Keratinocyte (primary cell): ENCODE measurements at regions not wholly inside any gene's neighbourhood (a gene's known extent, or its start where the extent isn't known, plus 50 kb on each side); places are given as distances from the start of the nearest gene placed in this dataset.

Source experiments
- DNase-seq: peaks from one replicate; pipeline ENCODE4 v3.0.0-alpha.2; 2011; ENCODE audit warnings: low read depth, missing footprints, low spot score
- FAIRE-seq: peaks from 2 replicates; lab custom pipeline; 2011; peaks lifted over from hg19 to GRCh38; lab: Jason Lieb, UNC
- H2AFZ ChIP-seq: 2 replicates; pipeline ENCODE4 v1.6.0; 2012; ENCODE audit warnings: low read length, control low read depth, inconsistent platforms; ENCODE audit not compliant: control insufficient read depth
- H3K27ac ChIP-seq: 2 replicates; pipeline ENCODE4 v1.5.1; 2011; ENCODE audit warnings: low read length; ENCODE audit not compliant: control insufficient read depth, insufficient read depth
- H3K27me3 ChIP-seq: 3 replicates; pipeline ENCODE4 v1.6.0; 2011; ENCODE audit warnings: low read length; ENCODE audit not compliant: control insufficient read depth, insufficient read depth; ENCODE audit errors: extremely low read depth
- H3K36me3 ChIP-seq, 2 experiments: 2 replicates in 1 of 2; 3 replicates in 1 of 2; pipeline ENCODE4 v1.5.1; 2011; ENCODE audit warnings: low read length in 2 of 2, mild to moderate bottlenecking in 1 of 2; ENCODE audit not compliant: control insufficient read depth in 2 of 2, insufficient read depth in 2 of 2; ENCODE audit errors: extremely low read depth in 1 of 2
- H3K4me1 ChIP-seq: 3 replicates; pipeline ENCODE4 v1.5.1; 2011; ENCODE audit warnings: low read length; ENCODE audit not compliant: control insufficient read depth, insufficient read depth; ENCODE audit errors: extremely low read depth
- H3K4me2 ChIP-seq: 3 replicates; pipeline ENCODE4 v1.6.0; 2011; ENCODE audit warnings: low read depth, low read length; ENCODE audit not compliant: control insufficient read depth, insufficient read depth; ENCODE audit errors: extremely low read depth
- H3K4me3 ChIP-seq, 3 experiments: fragments of 200-600 bp in 1 of 3; sonication (generic) in 1 of 3; 2 replicates in 2 of 3; 3 replicates in 1 of 3; pipeline ENCODE4 v1.5.1; 2011 to 2016; ENCODE audit warnings: low read length in 3 of 3, mild to moderate bottlenecking in 3 of 3, control low read depth in 2 of 3, inconsistent platforms in 1 of 3, low read depth in 1 of 3, mixed read lengths in 1 of 3, mixed run types in 1 of 3, moderate library complexity in 1 of 3; ENCODE audit not compliant: control insufficient read depth in 2 of 3, insufficient read depth in 2 of 3; ENCODE audit errors: extremely low read depth in 1 of 3
- H3K79me2 ChIP-seq: 2 replicates; pipeline ENCODE4 v1.6.0; 2012; ENCODE audit warnings: low read length; ENCODE audit not compliant: control insufficient read depth, insufficient read depth
- H3K9ac ChIP-seq: 3 replicates; pipeline ENCODE4 v1.6.0; 2011; ENCODE audit warnings: low read length; ENCODE audit not compliant: control insufficient read depth, insufficient read depth; ENCODE audit errors: extremely low read depth
- H3K9me1 ChIP-seq: 3 replicates; pipeline ENCODE4 v1.6.0; 2011; ENCODE audit warnings: low read length; ENCODE audit not compliant: control insufficient read depth, insufficient read depth; ENCODE audit errors: extremely low read depth
- H3K9me3 ChIP-seq: 2 replicates; pipeline ENCODE4 v1.5.1; 2012; ENCODE audit warnings: low read depth, low read length; ENCODE audit not compliant: control insufficient read depth
- H4K20me1 ChIP-seq: 3 replicates; pipeline ENCODE4 v1.6.0; 2011; ENCODE audit warnings: low read length; ENCODE audit not compliant: control insufficient read depth, insufficient read depth; ENCODE audit errors: extremely low read depth
- EZH2 ChIP-seq: IDR thresholded peaks from one replicate; pipeline ENCODE4 v1.6.1; 2012; ENCODE audit warnings: inconsistent platforms, mild to moderate bottlenecking, low read length, moderate library complexity
- dilution Hi-C: fragments of 300-500 bp; cut with MboI; formaldehyde crosslinking; loops from one replicate; pipeline ENCODE4 v1.7.0; 2020; ENCODE audit warnings: low sequenced_read_pairs; ENCODE audit not compliant: extremely low pct_ligation_motif_present
- TF ChIP-seq, protein P1 (sequence below), 3 experiments: IDR thresholded peaks in 1 of 3; conservative IDR thresholded peaks in 1 of 3; optimal IDR thresholded peaks in 1 of 3; 2 replicates in 2 of 3; 3 replicates in 1 of 3; pipeline versions ENCODE3 to v1.5.1; 2011; ENCODE audit warnings: low read length in 3 of 3, mild to moderate bottlenecking in 3 of 3, moderate library complexity in 2 of 3, control low read depth in 1 of 3, inconsistent platforms in 1 of 3; ENCODE audit not compliant: insufficient read depth in 2 of 3; ENCODE audit errors: extremely low read depth in 1 of 3

GRCh38 chr2:194002699-194003368 is 1654.2 kb upstream of the SLC39A10 start:
- H4K20me1 ChIP-seq, result no peaks in the 10 kb centered on the region
- H3K36me3 ChIP-seq, result no peaks in the 10 kb centered on the region
- H3K9me1 ChIP-seq, result no peaks in the 10 kb centered on the region
- H3K9me3 ChIP-seq, result no peaks in the 10 kb centered on the region
- FAIRE-seq (no peak), DNase-seq (no peak)
- TF ChIP-seq EZH2, result no peak
- TF ChIP-seq, protein P1, sequence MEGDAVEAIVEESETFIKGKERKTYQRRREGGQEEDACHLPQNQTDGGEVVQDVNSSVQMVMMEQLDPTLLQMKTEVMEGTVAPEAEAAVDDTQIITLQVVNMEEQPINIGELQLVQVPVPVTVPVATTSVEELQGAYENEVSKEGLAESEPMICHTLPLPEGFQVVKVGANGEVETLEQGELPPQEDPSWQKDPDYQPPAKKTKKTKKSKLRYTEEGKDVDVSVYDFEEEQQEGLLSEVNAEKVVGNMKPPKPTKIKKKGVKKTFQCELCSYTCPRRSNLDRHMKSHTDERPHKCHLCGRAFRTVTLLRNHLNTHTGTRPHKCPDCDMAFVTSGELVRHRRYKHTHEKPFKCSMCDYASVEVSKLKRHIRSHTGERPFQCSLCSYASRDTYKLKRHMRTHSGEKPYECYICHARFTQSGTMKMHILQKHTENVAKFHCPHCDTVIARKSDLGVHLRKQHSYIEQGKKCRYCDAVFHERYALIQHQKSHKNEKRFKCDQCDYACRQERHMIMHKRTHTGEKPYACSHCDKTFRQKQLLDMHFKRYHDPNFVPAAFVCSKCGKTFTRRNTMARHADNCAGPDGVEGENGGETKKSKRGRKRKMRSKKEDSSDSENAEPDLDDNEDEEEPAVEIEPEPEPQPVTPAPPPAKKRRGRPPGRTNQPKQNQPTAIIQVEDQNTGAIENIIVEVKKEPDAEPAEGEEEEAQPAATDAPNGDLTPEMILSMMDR (optimal IDR thresholded peaks at IDR 0.05 in 1 of 3, IDR thresholded peaks at IDR 0.05 in 1 of 3, conservative IDR thresholded peaks at IDR 0.05 in 1 of 3; ENCODE audit: extremely low read depth in 1 of 3, insufficient read depth in 2 of 3, low read length in 3 of 3), result no peak
- H3K27ac ChIP-seq, result no peak overlapping the region
- H2AFZ ChIP-seq, result no peak overlapping the region
- no peak overlapping the region for H3K9ac ChIP-seq
- H3K79me2 ChIP-seq, result no peaks in the 10 kb centered on the region
- dilution Hi-C loops, result no loop called here
- no peaks in the 10 kb centered on the region for H3K27me3 ChIP-seq
- no peak overlapping the region for H3K4me2 ChIP-seq
- H3K4me3 ChIP-seq, result no peak overlapping the region
- H3K4me1 ChIP-seq, result no peaks in the 10 kb centered on the region

GRCh38 chr2:193990868-193991267 is 1666.2 kb upstream of the SLC39A10 start:
- Histone ChIP-seq H3K4me3 (no peak overlapping the region), H3K9me1 (no peaks in the 10 kb centered on the region), H3K4me1 (no peaks in the 10 kb centered on the region), H3K27ac (no peak overlapping the region), H3K4me2 (no peak overlapping the region), H2AFZ (no peak overlapping the region), H3K9ac (no peak overlapping the region), H4K20me1 (no peaks in the 10 kb centered on the region), H3K27me3 (no peaks in the 10 kb centered on the region), H3K9me3 (no peaks in the 10 kb centered on the region), H3K79me2 (no peaks in the 10 kb centered on the region), H3K36me3 (no peaks in the 10 kb centered on the region)
- FAIRE-seq (no peak), DNase-seq (no peak)
- dilution Hi-C loops, result no loop called here
- TF ChIP-seq, protein P1 (optimal IDR thresholded peaks at IDR 0.05 in 1 of 3, IDR thresholded peaks at IDR 0.05 in 1 of 3, conservative IDR thresholded peaks at IDR 0.05 in 1 of 3; ENCODE audit: extremely low read depth in 1 of 3, insufficient read depth in 2 of 3, low read length in 3 of 3), result no peak
- no peak for TF ChIP-seq EZH2
